ENCODE measurements at regions not wholly inside any gene's neighbourhood (a gene's known extent, or its start where the extent isn't known, plus 50 kb on each side); places are given as distances from the start of the nearest gene placed in this dataset.

DNA sequence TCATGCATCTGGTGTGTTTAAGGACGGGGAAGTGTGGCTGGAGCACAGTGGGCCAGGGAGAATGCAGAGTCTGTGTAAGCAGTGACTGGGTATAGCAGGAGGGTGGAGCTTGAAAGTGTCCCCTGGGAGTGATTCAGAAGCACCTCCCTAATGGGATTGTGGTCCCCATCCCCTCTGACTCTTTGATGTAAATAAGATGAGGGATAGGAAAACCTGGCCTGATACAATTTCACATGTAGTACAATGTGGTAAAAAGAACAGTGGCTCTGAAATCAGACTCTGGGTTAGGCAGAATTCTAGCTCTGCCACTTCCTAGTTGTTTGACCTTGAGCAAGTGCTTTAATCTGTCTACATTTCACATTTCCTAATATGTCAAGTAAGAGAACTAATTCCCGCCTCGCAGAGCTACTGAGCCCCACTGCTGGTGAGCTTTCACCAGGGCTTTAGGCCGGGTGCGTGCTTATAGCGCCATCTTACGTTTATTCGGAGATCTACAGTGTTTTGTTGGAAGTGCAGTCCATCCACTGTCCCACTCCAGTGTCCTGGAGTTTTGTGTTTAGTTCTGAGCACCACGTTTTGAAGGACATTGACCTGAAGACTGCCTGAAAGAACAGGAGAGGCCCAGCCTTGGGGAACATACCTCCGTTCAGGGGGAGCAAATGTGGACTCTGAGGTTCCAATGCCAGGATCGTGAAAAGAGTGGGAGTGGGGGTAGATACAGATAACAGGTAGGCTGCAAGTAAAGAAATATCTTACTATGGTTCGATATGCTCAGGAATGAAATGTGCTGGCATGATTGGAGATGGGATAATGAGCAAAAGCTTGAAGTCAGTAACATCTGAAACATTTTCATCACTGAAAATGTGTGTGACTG, 51.2 kb upstream of the TESK1 start:
- DNase-seq (ENCODE audit: low read depth): peak; percentile 83
- no peak overlapping the region for H3K4me3 ChIP-seq (ENCODE audit: control insufficient read depth, low read depth, low read length)
- TF ChIP-seq, protein P1, sequence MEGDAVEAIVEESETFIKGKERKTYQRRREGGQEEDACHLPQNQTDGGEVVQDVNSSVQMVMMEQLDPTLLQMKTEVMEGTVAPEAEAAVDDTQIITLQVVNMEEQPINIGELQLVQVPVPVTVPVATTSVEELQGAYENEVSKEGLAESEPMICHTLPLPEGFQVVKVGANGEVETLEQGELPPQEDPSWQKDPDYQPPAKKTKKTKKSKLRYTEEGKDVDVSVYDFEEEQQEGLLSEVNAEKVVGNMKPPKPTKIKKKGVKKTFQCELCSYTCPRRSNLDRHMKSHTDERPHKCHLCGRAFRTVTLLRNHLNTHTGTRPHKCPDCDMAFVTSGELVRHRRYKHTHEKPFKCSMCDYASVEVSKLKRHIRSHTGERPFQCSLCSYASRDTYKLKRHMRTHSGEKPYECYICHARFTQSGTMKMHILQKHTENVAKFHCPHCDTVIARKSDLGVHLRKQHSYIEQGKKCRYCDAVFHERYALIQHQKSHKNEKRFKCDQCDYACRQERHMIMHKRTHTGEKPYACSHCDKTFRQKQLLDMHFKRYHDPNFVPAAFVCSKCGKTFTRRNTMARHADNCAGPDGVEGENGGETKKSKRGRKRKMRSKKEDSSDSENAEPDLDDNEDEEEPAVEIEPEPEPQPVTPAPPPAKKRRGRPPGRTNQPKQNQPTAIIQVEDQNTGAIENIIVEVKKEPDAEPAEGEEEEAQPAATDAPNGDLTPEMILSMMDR (conservative IDR thresholded peaks at IDR 0.05; ENCODE audit: control insufficient read depth, insufficient read depth, low read depth, low read length): peak; percentile 86

DNA sequence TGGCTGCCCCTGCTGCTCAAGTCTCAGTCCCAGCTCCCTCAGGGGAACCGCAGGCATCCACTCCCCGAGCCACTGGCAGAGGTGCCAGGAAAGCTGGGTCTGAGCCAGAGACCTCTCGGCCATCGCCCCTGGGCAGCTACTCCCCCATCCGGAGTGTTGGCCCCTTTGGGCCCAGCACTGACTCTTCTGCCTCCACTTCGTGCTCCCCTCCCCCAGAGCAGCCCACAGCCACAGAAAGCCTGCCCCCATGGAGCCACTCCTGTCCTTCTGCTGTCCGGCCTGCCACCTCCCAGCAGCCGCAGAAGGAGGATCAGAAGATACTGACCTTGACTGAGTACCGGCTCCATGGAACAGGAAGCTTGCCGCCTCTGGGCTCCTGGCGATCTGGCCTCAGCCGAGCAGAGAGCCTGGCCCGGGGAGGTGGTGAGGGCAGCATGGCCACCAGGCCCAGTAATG, 49.8 kb upstream of the TESK1 start:
- no peak overlapping the region for H3K4me3 ChIP-seq (ENCODE audit: control insufficient read depth, low read depth, low read length)
- TF ChIP-seq, protein P1 (conservative IDR thresholded peaks at IDR 0.05; ENCODE audit: control insufficient read depth, insufficient read depth, low read depth, low read length): no peak
- no peak for DNase-seq (ENCODE audit: low read depth)

Data from fibroblast of mammary gland (primary cell).